ENCODE measurements at regions not wholly inside any gene's neighbourhood (a gene's known extent, or its start where the extent isn't known, plus 50 kb on each side); places are given as distances from the start of the nearest gene placed in this dataset.
A peak's percentile ranks its signal among the peaks of the same experiment; 100 is the strongest.

- no peaks in the 10 kb centered on the region for H3K36me3 Mint-ChIP-seq (ENCODE audit: low read depth)
- peaks cover 37% of the 10 kb centered on the region for H3K4me1 Mint-ChIP-seq
- peaks cover 11% of the 10 kb centered on the region for H3K9me3 Mint-ChIP-seq
- H3K27ac Mint-ChIP-seq, result no peak overlapping the region
- no peak for TF ChIP-seq CTCF (IDR thresholded peaks at IDR 0.05)
- no peak overlapping the region for H3K4me3 Mint-ChIP-seq
- DNase-seq, result no peak
- H3K27me3 Mint-ChIP-seq (ENCODE audit: low read depth, poor library complexity), result no peaks in the 10 kb centered on the region
Observed at GRCh38 chr2:19600506-19600905, 242.1 kb upstream of the OSR1 start.

GRCh38 chr2:19598971-19599370, 240.5 kb upstream of the OSR1 start:
- Mint-ChIP-seq H3K27me3 (ENCODE audit: low read depth, poor library complexity) (peaks cover 6% of the 10 kb centered on the region), H3K4me3 (no peak overlapping the region), H3K4me1 (peaks cover 37% of the 10 kb centered on the region), H3K9me3 (peaks cover 6% of the 10 kb centered on the region), H3K36me3 (ENCODE audit: low read depth) (no peaks in the 10 kb centered on the region), H3K27ac (no peak overlapping the region)
- DNase-seq, result no peak
- no peak for TF ChIP-seq CTCF (IDR thresholded peaks at IDR 0.05)

GRCh38 chr2:19592197-19592596, 233.8 kb upstream of the OSR1 start:
- Mint-ChIP-seq H3K36me3 (ENCODE audit: low read depth) (no peaks in the 10 kb centered on the region), H3K9me3 (no peaks in the 10 kb centered on the region), H3K4me3 (no peak overlapping the region), H3K27ac (no peak overlapping the region), H3K4me1 (peaks cover 47% of the 10 kb centered on the region), H3K27me3 (ENCODE audit: low read depth, poor library complexity) (peaks cover 9% of the 10 kb centered on the region)
- TF ChIP-seq CTCF (IDR thresholded peaks at IDR 0.05), result no peak
- DNase-seq, result no peak

GRCh38 chr2:19589791-19590190, 231.4 kb upstream of the OSR1 start:
- TF ChIP-seq CTCF (IDR thresholded peaks at IDR 0.05), result no peak
- no peak overlapping the region for H3K4me3 Mint-ChIP-seq
- peaks cover 8% of the 10 kb centered on the region for H3K36me3 Mint-ChIP-seq (ENCODE audit: low read depth)
- no peak for DNase-seq
- peaks cover 43% of the 10 kb centered on the region for H3K4me1 Mint-ChIP-seq
- H3K27ac Mint-ChIP-seq, result peak overlapping the region; percentile 58
- H3K9me3 Mint-ChIP-seq, result peaks cover 7% of the 10 kb centered on the region
- peaks cover 8% of the 10 kb centered on the region for H3K27me3 Mint-ChIP-seq (ENCODE audit: low read depth, poor library complexity)

GRCh38 chr2:19580830-19581229, 222.4 kb upstream of the OSR1 start:
- H3K4me3 Mint-ChIP-seq, result peak overlapping the region; percentile 24
- TF ChIP-seq CTCF (IDR thresholded peaks at IDR 0.05), result no peak
- H3K27ac Mint-ChIP-seq, result peak overlapping the region; percentile 68
- peaks cover 14% of the 10 kb centered on the region for H3K36me3 Mint-ChIP-seq (ENCODE audit: low read depth)
- peaks cover 28% of the 10 kb centered on the region for H3K4me1 Mint-ChIP-seq
- peaks cover under 1% of the 10 kb centered on the region for H3K27me3 Mint-ChIP-seq (ENCODE audit: low read depth, poor library complexity)
- peaks cover 7% of the 10 kb centered on the region for H3K9me3 Mint-ChIP-seq
- no peak for DNase-seq

GRCh38 chr2:19580264-19580663, 221.8 kb upstream of the OSR1 start:
- TF ChIP-seq CTCF (IDR thresholded peaks at IDR 0.05), result no peak
- Mint-ChIP-seq H3K27me3 (ENCODE audit: low read depth, poor library complexity) (no peaks in the 10 kb centered on the region), H3K36me3 (ENCODE audit: low read depth) (peaks cover 8% of the 10 kb centered on the region), H3K4me1 (peaks cover 33% of the 10 kb centered on the region), H3K4me3 (no peak overlapping the region), H3K9me3 (peaks cover 7% of the 10 kb centered on the region), H3K27ac (peak overlapping the region; percentile 55)
- DNase-seq, result no peak
